Astrocyte of the cerebellum (primary cell): ENCODE measurements at regions not wholly inside any gene's neighbourhood (a gene's known extent, or its start where the extent isn't known, plus 50 kb on each side); places are given as distances from the start of the nearest gene placed in this dataset.

Source experiments
- DNase-seq: peaks from one replicate; pipeline ENCODE4 v3.0.0-alpha.2; 2011; ENCODE audit warnings: low read depth
- H3K4me3 ChIP-seq: 2 replicates; pipeline ENCODE4 v1.5.1; 2011; ENCODE audit warnings: mild to moderate bottlenecking, low read depth, low read length, moderate library complexity
- in situ Hi-C: cut with HindIII; loops from 2 replicates; pipeline ENCODE4 v1.10.0; 2017; ENCODE audit warnings: low sequenced_read_pairs
- TF ChIP-seq, protein P1 (sequence below): IDR thresholded peaks from 2 replicates; pipeline ENCODE4 v1.5.1; 2012; ENCODE audit warnings: low read length, low read depth, moderate library complexity, mild to moderate bottlenecking; ENCODE audit errors: missing control alignments

DNA sequence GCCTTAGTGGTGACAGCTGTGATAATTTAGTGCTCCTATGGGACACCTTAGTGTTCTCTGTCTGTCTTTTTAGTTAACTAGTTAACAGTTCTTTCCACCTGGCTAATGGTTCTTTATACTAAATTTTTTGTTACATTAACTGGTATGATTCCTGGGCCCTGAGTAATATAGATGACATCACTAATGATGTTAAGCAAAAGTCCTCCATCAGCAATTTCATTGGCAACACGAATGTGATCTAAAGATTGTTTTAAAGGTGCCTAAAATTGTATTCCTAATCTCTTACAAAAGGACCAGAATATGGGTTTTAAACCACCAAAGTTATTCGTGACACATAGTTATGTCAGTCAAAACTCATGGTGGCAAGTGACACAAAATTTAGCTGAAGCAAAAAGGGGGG lies 235.3 kb downstream of the TENT4A start:
- in situ Hi-C loops, result no loop called here
- no peak for DNase-seq
- TF ChIP-seq, protein P1, sequence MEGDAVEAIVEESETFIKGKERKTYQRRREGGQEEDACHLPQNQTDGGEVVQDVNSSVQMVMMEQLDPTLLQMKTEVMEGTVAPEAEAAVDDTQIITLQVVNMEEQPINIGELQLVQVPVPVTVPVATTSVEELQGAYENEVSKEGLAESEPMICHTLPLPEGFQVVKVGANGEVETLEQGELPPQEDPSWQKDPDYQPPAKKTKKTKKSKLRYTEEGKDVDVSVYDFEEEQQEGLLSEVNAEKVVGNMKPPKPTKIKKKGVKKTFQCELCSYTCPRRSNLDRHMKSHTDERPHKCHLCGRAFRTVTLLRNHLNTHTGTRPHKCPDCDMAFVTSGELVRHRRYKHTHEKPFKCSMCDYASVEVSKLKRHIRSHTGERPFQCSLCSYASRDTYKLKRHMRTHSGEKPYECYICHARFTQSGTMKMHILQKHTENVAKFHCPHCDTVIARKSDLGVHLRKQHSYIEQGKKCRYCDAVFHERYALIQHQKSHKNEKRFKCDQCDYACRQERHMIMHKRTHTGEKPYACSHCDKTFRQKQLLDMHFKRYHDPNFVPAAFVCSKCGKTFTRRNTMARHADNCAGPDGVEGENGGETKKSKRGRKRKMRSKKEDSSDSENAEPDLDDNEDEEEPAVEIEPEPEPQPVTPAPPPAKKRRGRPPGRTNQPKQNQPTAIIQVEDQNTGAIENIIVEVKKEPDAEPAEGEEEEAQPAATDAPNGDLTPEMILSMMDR, result no peak
- no peak overlapping the region for H3K4me3 ChIP-seq

DNA sequence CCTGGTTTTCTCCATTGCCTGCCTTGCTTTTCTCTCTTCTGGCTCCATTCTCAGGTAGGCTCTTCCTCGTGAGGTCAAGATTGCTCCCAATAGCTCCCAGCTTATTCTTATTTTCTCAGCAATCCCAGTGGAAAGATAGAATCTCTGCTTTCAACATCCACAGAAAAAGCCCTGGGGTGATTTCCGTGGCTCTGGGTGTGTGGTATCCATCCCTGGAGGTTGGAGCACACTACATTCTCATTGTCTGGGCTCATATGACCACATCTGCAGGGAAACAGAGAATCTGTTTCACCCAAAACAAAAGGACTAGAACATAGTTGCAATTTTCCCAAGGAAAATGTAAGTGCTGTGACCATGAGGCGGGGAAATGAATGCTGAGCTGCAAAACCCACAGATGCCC lies 236.0 kb downstream of the TENT4A start:
- in situ Hi-C loops, result no loop called here
- H3K4me3 ChIP-seq, result no peak overlapping the region
- DNase-seq, result no peak
- TF ChIP-seq, protein P1, result no peak

- H3K4me3 ChIP-seq, result no peak overlapping the region
- DNase-seq, result no peak
- TF ChIP-seq, protein P1, result no peak
- in situ Hi-C loops, result no loop called here
Observed at GRCh38 chr5:6950250-6950649, 237.0 kb downstream of the TENT4A start.

DNA sequence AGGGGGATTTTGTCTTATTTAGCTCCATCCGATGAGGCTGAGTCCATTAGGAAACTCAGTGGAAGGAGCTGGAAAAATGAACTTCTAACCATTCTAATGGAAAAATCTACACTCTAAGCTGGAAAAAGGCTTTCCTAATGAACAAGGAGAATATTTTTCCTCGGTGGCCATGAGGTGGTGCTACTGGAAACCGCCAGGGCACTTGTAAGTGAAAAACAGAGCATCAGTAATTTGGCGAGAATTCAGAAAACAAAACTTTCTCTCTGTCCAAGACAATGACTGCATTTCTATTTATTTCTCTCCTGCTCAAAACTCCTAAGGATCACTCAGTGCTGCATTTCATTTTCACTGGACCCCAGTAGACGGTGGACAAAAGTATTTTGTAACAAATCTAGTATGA lies 237.6 kb downstream of the TENT4A start:
- H3K4me3 ChIP-seq, result no peak overlapping the region
- in situ Hi-C loops, result no loop called here
- DNase-seq, result no peak
- TF ChIP-seq, protein P1, result no peak

DNA sequence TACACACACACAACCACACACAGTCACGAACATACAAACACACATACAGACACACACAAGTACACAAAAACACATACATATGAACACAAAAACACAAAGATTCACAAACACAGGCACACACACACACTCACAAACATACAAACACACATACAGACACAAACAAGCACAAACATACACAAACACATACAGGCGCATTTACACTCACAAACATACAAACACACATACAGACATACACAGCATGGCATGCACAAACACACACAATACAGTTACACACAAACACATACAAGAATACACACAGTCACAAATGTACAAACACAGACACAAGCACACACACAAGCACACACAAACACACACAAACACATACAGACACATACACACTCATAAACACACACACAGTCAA lies 247.9 kb downstream of the TENT4A start:
- TF ChIP-seq, protein P1, result no peak
- in situ Hi-C loops, result no loop called here

GRCh38 chr5:6961837-6962635 lies 248.8 kb downstream of the TENT4A start:
- DNase-seq, result no peak
- H3K4me3 ChIP-seq, result no peak overlapping the region
- in situ Hi-C loops, result no loop called here
- TF ChIP-seq, protein P1, result no peak

More for the DNA sequence above, 247.9 kb downstream of the TENT4A start:
- no peak for DNase-seq
- no peak overlapping the region for H3K4me3 ChIP-seq
